Activated T-cell treated with anti-CD3 and anti-CD28 coated beads, Interleukin-2, amount 50 U/mL, for 72 hours (primary cell): ENCODE measurements at regions not wholly inside any gene's neighbourhood (a gene's known extent, or its start where the extent isn't known, plus 50 kb on each side); places are given as distances from the start of the nearest gene placed in this dataset.

Experiments used
- ATAC-seq, 2 donors: fragments of 150-1000 bp; cut with Tn5 transposase; replicated peaks in 1 of 2; 2 replicates each; pipeline ENCODE4 v1.10.0; 2021; ENCODE audit warnings: moderate library complexity in 2 of 2, mild to moderate bottlenecking in 1 of 2
- DNase-seq, 2 donors: peaks; one replicate each; pipeline ENCODE4 v3.0.0; 2021 to 2022; ENCODE audit warnings: mixed read lengths in 1 of 2
- H3K27ac Mint-ChIP-seq: one replicate; pipeline ENCODE4 v1.8.0; 2022; ENCODE audit warnings: mild to moderate bottlenecking, moderate library complexity, mixed read lengths
- H3K27me3 Mint-ChIP-seq: one replicate; pipeline ENCODE4 v1.8.0; 2022; ENCODE audit warnings: low read depth, mixed read lengths
- H3K36me3 Mint-ChIP-seq, 2 donors: one replicate each; pipeline ENCODE4 v1.8.0; 2022; ENCODE audit warnings: mixed read lengths in 2 of 2, mild to moderate bottlenecking in 1 of 2; ENCODE audit not compliant: insufficient read depth in 2 of 2
- H3K4me1 Mint-ChIP-seq: one replicate; pipeline ENCODE4 v1.8.0; 2022; ENCODE audit warnings: low read depth, mixed read lengths
- H3K4me3 Mint-ChIP-seq, 2 donors: one replicate each; pipeline ENCODE4 v1.8.0; 2022; ENCODE audit warnings: mild to moderate bottlenecking in 2 of 2, mixed read lengths in 2 of 2, moderate library complexity in 2 of 2
- H3K9me3 Mint-ChIP-seq, 2 donors: one replicate each; pipeline ENCODE4 v1.8.0; 2022; ENCODE audit warnings: mixed read lengths in 2 of 2

GRCh38 chr9:89554307-89555035, 50.3 kb upstream of the GADD45G start:
- Mint-ChIP-seq H3K4me1 (peaks cover 31% of the 10 kb centered on the region), H3K27ac (peak overlapping the region; percentile 38), H3K9me3 (no peaks in the 10 kb centered on the region), H3K4me3 (no peak overlapping the region), H3K36me3 (no peaks in the 10 kb centered on the region), H3K27me3 (peaks cover 6% of the 10 kb centered on the region)
- DNase-seq, result no peak
- ATAC-seq, result no peak

GRCh38 chr9:89553451-89554010, 51.3 kb upstream of the GADD45G start:
- DNase-seq (no peak), ATAC-seq (no peak)
- H3K27ac Mint-ChIP-seq, result no peak overlapping the region
- no peaks in the 10 kb centered on the region for H3K36me3 Mint-ChIP-seq
- peaks cover 40% of the 10 kb centered on the region for H3K4me1 Mint-ChIP-seq
- H3K9me3 Mint-ChIP-seq, result no peaks in the 10 kb centered on the region
- H3K4me3 Mint-ChIP-seq, result no peak overlapping the region
- H3K27me3 Mint-ChIP-seq, result peaks cover 6% of the 10 kb centered on the region

GRCh38 chr9:89550346-89550927, 52.5 kb upstream of the SEMA4D start:
- no peak overlapping the region for H3K27ac Mint-ChIP-seq
- ATAC-seq, result no peak

GRCh38 chr9:89549031-89549644, 51.2 kb upstream of the SEMA4D start:
- peaks cover 12 to 23% of the 10 kb centered on the region in 2 donors for H3K36me3 Mint-ChIP-seq
- peaks cover 3 to 8% of the 10 kb centered on the region in 2 donors for H3K9me3 Mint-ChIP-seq
- DNase-seq (peak; percentile 88 to 92), ATAC-seq (peak; percentile 96 to 98)
- peaks cover 26% of the 10 kb centered on the region for H3K4me1 Mint-ChIP-seq
- H3K27ac Mint-ChIP-seq, result peak overlapping the region; percentile 81
- no peaks in the 10 kb centered on the region for H3K27me3 Mint-ChIP-seq
- H3K4me3 Mint-ChIP-seq, result peak overlapping the region; percentile 20 to 43

More at GRCh38 chr9:89550346-89550927, 52.5 kb upstream of the SEMA4D start:
- H3K9me3 Mint-ChIP-seq, result peaks cover 0 to 5% of the 10 kb centered on the region in 2 donors
- H3K4me1 Mint-ChIP-seq, result peaks cover 23% of the 10 kb centered on the region
- H3K36me3 Mint-ChIP-seq, result peaks cover 8 to 18% of the 10 kb centered on the region in 2 donors
- no peaks in the 10 kb centered on the region for H3K27me3 Mint-ChIP-seq
- no peak overlapping the region for H3K4me3 Mint-ChIP-seq
- DNase-seq, result no peak

- DNase-seq (no peak), ATAC-seq (peak in 1 of 2 donors; percentile 56)
- Mint-ChIP-seq H3K27ac (no peak overlapping the region), H3K27me3 (no peaks in the 10 kb centered on the region), H3K9me3 (peaks cover 3 to 8% of the 10 kb centered on the region in 2 donors), H3K4me3 (peak overlapping the region; percentile 7 to 49), H3K4me1 (peaks cover 36% of the 10 kb centered on the region), H3K36me3 (peaks cover 12 to 23% of the 10 kb centered on the region in 2 donors)
Measured at GRCh38 chr9:89548071-89548638, 50.2 kb upstream of the SEMA4D start.
